ENCODE measurements at regions not wholly inside any gene's neighbourhood (a gene's known extent, or its start where the extent isn't known, plus 50 kb on each side); places are given as distances from the start of the nearest gene placed in this dataset.
A peak's percentile ranks its signal among the peaks of the same experiment; 100 is the strongest.
"Not testable (repeated sequence)": the region's sequence is repeated elsewhere in the genome, so short reads cannot be mapped to it uniquely, and the experiment has no call there.

DNA sequence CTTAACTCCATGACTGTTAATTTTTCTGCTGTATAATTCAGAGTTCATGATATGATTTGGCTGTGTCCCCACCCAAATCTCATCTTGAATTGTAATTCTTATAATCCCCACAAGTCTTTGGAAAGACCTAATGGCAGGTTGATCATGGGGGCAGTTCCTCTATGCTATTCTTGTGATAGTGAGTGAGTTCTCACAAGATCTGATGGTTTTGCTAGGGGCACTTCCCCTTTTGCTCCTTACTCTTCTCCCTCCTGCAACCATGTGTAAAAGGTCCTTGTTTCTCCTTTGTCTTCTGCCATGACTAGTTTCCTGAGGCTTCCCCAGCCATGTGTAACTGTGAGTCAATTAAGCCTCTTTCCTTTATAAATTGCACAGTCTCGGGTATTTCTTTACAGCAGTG, 1751.9 kb downstream of the ARAP2 start:
- no peak overlapping the region for H3K27ac ChIP-seq (ENCODE audit: low read depth, low read length)

DNA sequence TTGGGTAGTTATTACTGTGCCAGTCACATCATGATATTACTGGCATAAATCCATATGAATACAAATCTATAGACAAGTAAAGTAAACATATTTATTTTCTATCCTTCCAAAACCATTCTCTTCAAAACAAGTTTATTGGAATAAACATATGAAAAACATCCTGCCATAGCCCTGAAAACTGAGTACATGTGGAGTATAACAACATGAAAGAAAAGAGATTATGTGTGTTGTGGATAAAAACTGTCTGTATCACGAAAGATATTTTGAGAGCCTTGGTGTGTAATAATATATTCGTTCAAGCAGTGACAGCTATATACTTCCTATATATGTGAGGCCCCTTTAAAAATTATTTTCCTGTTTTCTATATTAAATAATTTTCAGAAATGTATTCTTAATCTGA, 1742.2 kb downstream of the ARAP2 start:
- no peak overlapping the region for H3K9ac ChIP-seq (ENCODE audit: low read length)
- H3K9me3 ChIP-seq (ENCODE audit: control insufficient read depth, insufficient read depth, low read depth, low read length): peaks cover 16% of the 10 kb centered on the region
- H3K36me3 ChIP-seq (ENCODE audit: control insufficient read depth, insufficient read depth, low read length): no peaks in the 10 kb centered on the region
- no peak overlapping the region for H3K4me3 ChIP-seq (ENCODE audit: low read depth, low read length)
- no peaks in the 10 kb centered on the region for H3K27me3 ChIP-seq (ENCODE audit: control insufficient read depth, insufficient read depth, low read length)
- H3K4me1 ChIP-seq (ENCODE audit: control insufficient read depth, insufficient read depth, low read length): no peaks in the 10 kb centered on the region
- no peak overlapping the region for H3K27ac ChIP-seq (ENCODE audit: low read depth, low read length)

More for the DNA sequence above, 1751.9 kb downstream of the ARAP2 start:
- Histone ChIP-seq H3K36me3 (ENCODE audit: control insufficient read depth, insufficient read depth, low read length) (no peaks in the 10 kb centered on the region), H3K9ac (ENCODE audit: low read length) (no peak overlapping the region), H3K4me3 (ENCODE audit: low read depth, low read length) (no peak overlapping the region), H3K9me3 (ENCODE audit: control insufficient read depth, insufficient read depth, low read depth, low read length) (no peaks in the 10 kb centered on the region), H3K27me3 (ENCODE audit: control insufficient read depth, insufficient read depth, low read length) (no peaks in the 10 kb centered on the region), H3K4me1 (ENCODE audit: control insufficient read depth, insufficient read depth, low read length) (no peaks in the 10 kb centered on the region)

DNA sequence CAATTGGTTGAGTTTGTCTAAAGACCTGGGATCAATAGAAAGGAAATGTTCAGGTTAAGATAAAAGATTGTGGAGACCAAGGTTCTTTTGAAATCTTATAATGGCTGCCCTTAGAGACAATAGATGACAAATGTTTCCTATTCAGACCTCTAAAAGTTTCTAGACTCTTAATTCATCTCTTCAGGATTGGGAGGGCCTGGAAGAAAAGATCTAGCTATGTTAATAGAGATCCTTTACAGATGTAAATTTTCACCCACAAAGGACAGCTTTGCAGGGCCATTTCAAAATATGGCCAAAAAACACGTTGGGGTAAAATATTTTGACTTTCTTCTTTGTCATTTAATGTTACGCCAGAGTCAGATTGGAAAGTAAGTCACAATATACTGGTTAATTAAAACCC, 1739.6 kb downstream of the ARAP2 start:
- H3K27me3 ChIP-seq (ENCODE audit: control insufficient read depth, insufficient read depth, low read length); H3K27ac ChIP-seq (ENCODE audit: low read depth, low read length); H3K4me3 ChIP-seq (ENCODE audit: low read depth, low read length); H3K36me3 ChIP-seq (ENCODE audit: control insufficient read depth, insufficient read depth, low read length); H3K9ac ChIP-seq (ENCODE audit: low read length); H3K4me1 ChIP-seq (ENCODE audit: control insufficient read depth, insufficient read depth, low read length): not testable (repeated sequence)
- peaks cover 36% of the 10 kb centered on the region for H3K9me3 ChIP-seq (ENCODE audit: control insufficient read depth, insufficient read depth, low read depth, low read length)

DNA sequence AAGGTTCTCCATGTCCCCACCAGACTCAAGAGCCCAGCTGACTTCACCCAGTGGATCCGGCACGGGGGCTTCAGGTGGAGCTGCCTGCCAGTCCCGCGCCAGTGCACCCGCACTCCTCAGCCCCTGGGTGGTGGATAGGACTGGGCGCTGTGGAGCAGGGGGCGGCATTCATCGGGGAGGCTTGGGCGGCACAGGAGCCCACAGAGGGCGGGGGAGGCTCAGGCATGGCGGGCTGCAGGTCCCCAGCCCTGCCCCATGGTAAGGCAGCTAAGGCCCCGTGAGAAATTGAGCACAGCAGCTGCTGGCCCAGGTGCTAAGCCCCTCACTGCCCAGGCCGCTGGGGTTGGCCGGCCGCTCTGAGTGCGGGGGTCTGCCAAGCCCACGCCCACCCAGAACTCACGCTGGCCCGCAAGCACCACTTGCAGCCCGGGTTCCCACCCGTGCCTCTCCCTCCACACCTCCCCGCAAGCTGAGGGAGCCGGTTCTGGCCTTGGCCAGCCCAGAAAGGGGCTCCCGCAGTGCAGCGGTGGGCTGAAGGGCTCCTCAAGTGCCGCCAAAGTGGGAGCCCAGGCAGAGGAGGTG, 1737.7 kb downstream of the ARAP2 start:
- H3K36me3 ChIP-seq (ENCODE audit: control insufficient read depth, insufficient read depth, low read length); H3K4me3 ChIP-seq (ENCODE audit: low read depth, low read length); H3K9ac ChIP-seq (ENCODE audit: low read length); H3K27ac ChIP-seq (ENCODE audit: low read depth, low read length); H3K27me3 ChIP-seq (ENCODE audit: control insufficient read depth, insufficient read depth, low read length); H3K4me1 ChIP-seq (ENCODE audit: control insufficient read depth, insufficient read depth, low read length): not testable (repeated sequence)
- H3K9me3 ChIP-seq (ENCODE audit: control insufficient read depth, insufficient read depth, low read depth, low read length): peaks cover 40% of the 10 kb centered on the region

DNA sequence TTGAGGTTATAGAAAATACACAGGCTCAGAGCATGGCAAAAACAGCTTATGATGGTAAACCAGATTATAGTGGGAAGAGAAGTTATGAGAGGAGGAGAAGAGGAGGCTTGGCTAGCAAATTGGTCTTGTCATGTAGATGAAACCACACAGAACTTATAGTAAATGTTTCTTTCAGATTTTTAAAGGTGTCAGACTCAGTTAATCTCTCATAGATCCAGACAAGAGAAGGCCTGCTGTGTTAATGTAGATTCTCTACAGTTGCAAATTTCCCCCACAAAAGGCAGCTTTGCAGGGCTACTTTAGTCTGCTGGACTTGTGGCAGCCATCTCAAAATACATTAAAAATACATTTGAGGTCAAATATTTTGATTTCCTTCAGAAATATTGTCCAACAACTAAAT, 1731.7 kb downstream of the ARAP2 start:
- H3K27ac ChIP-seq (ENCODE audit: low read depth, low read length): peak overlapping the region; percentile 62
- no peaks in the 10 kb centered on the region for H3K36me3 ChIP-seq (ENCODE audit: control insufficient read depth, insufficient read depth, low read length)
- H3K9me3 ChIP-seq (ENCODE audit: control insufficient read depth, insufficient read depth, low read depth, low read length): peaks cover 28% of the 10 kb centered on the region
- no peak overlapping the region for H3K9ac ChIP-seq (ENCODE audit: low read length)
- H3K4me1 ChIP-seq (ENCODE audit: control insufficient read depth, insufficient read depth, low read length): peaks cover 16% of the 10 kb centered on the region; the same call in 1 of the 2 replicates
- no peaks in the 10 kb centered on the region for H3K27me3 ChIP-seq (ENCODE audit: control insufficient read depth, insufficient read depth, low read length)
- H3K4me3 ChIP-seq (ENCODE audit: low read depth, low read length): no peak overlapping the region

DNA sequence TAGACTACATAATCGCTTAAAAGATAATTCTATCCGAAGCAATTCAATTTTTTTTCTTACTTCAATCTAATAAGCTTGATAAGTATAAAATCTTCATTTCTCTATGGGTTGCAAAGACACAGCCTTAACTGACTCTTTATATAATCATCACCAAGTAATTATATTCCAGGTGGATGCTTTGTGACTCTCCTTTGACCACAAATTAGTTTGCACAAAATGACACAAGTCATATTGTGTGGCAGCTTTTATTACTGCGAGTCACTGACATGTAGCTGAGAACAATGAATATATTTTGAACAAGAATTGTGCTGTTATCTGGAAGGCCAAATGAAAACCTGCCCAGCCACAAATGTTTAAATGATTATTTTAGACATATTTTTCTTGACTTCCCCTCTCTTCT, 1727.8 kb downstream of the ARAP2 start:
- H3K9ac ChIP-seq (ENCODE audit: low read length): no peak overlapping the region
- H3K4me1 ChIP-seq (ENCODE audit: control insufficient read depth, insufficient read depth, low read length): peaks cover 16% of the 10 kb centered on the region; the same call in 1 of the 2 replicates
- no peak overlapping the region for H3K4me3 ChIP-seq (ENCODE audit: low read depth, low read length)
- H3K27ac ChIP-seq (ENCODE audit: low read depth, low read length): no peak overlapping the region
- peaks cover 9% of the 10 kb centered on the region for H3K9me3 ChIP-seq (ENCODE audit: control insufficient read depth, insufficient read depth, low read depth, low read length)
- H3K27me3 ChIP-seq (ENCODE audit: control insufficient read depth, insufficient read depth, low read length): no peaks in the 10 kb centered on the region
- H3K36me3 ChIP-seq (ENCODE audit: control insufficient read depth, insufficient read depth, low read length): no peaks in the 10 kb centered on the region

DNA sequence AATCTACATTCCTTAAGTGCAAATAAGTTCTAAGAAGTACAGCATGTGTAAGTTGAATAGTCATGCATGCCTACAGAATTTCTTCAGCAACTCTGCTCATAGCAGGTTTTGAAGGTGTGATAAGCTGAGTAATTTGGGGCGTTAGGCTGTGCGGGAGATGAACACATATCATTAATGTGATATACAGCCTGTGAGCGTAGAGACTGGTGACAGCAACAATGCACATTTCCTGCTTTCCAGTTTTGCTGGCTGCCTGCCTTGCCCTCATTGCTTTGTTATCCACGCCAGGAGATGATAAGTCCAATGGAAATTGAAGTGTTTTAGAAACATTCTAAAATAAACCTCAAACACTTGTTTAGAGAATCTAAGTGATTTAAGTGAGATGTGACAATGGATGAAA, 1709.4 kb downstream of the ARAP2 start:
- Histone ChIP-seq H3K27me3 (ENCODE audit: control insufficient read depth, insufficient read depth, low read length) (no peaks in the 10 kb centered on the region), H3K4me3 (ENCODE audit: low read depth, low read length) (no peak overlapping the region), H3K9me3 (ENCODE audit: control insufficient read depth, insufficient read depth, low read depth, low read length) (no peaks in the 10 kb centered on the region), H3K27ac (ENCODE audit: low read depth, low read length) (no peak overlapping the region), H3K9ac (ENCODE audit: low read length) (no peak overlapping the region), H3K36me3 (ENCODE audit: control insufficient read depth, insufficient read depth, low read length) (no peaks in the 10 kb centered on the region), H3K4me1 (ENCODE audit: control insufficient read depth, insufficient read depth, low read length) (no peaks in the 10 kb centered on the region)

DNA sequence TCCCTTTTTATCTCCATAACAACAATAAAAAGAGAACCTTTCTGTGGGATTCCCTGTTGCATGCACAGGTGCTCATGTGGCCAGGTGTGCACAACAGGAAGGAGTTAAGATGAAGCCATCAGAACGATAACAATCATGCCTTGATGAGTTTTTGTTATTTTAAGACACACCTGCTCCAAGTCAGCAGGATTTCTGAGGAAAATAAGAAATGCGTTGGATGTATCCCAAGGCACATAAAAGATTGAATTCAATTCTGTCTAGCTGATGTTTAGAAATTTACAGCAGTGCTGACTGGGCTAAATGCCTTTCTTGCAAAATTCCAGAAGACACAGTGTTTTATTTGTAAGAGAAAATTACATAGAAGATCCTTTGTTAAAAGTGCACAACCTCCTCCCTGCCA, 1678.2 kb downstream of the ARAP2 start:
- H3K27me3 ChIP-seq (ENCODE audit: control insufficient read depth, insufficient read depth, low read length): no peaks in the 10 kb centered on the region
- H3K4me1 ChIP-seq (ENCODE audit: control insufficient read depth, insufficient read depth, low read length): no peaks in the 10 kb centered on the region
- H3K27ac ChIP-seq (ENCODE audit: low read depth, low read length): no peak overlapping the region
- no peaks in the 10 kb centered on the region for H3K36me3 ChIP-seq (ENCODE audit: control insufficient read depth, insufficient read depth, low read length)
- no peak overlapping the region for H3K9ac ChIP-seq (ENCODE audit: low read length)
- H3K4me3 ChIP-seq (ENCODE audit: low read depth, low read length): no peak overlapping the region
- H3K9me3 ChIP-seq (ENCODE audit: control insufficient read depth, insufficient read depth, low read depth, low read length): no peaks in the 10 kb centered on the region

DNA sequence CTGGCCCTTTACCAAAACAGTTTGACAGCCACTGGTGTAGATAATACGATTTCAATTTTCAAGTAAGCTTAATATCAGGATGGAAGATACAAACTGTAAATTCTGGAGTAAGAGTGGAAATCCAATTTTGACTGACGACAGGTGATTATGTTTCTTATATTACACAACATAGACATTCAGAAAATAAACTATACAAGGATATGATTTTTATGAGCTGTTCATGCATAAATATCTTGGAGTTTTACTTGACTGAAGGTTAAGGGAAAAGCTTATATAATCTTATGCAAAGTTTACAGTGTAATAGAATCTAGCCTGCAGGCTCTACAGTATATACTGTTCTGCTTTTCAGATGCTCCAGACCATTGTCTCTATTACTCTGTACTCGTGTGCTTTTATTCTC, 1672.3 kb downstream of the ARAP2 start:
- Histone ChIP-seq H3K9me3 (ENCODE audit: control insufficient read depth, insufficient read depth, low read depth, low read length) (no peaks in the 10 kb centered on the region), H3K4me3 (ENCODE audit: low read depth, low read length) (no peak overlapping the region), H3K9ac (ENCODE audit: low read length) (no peak overlapping the region), H3K27me3 (ENCODE audit: control insufficient read depth, insufficient read depth, low read length) (no peaks in the 10 kb centered on the region), H3K4me1 (ENCODE audit: control insufficient read depth, insufficient read depth, low read length) (no peaks in the 10 kb centered on the region; the same call in 1 of the 2 replicates), H3K27ac (ENCODE audit: low read depth, low read length) (no peak overlapping the region), H3K36me3 (ENCODE audit: control insufficient read depth, insufficient read depth, low read length) (no peaks in the 10 kb centered on the region)

DNA sequence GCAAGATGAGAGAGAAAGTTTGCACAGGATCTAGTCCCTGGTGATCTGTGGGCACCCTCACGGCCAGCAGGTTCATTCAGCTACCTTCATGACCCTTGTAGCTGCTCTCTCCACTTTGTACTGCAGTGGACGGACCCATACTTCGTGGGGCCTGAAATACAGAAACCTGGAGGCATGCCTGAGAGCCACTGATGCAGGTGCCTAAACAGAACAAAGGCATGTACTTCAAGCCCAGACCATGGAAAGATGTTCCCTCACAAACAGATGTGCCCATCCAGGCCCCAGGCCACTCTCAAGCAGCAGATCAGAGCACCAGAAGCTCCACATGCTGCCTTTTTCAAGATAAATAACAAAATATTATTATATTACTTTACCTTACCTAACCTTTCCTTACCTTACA, 1629.0 kb downstream of the ARAP2 start:
- Histone ChIP-seq H3K9ac (ENCODE audit: low read length) (no peak overlapping the region), H3K36me3 (ENCODE audit: control insufficient read depth, insufficient read depth, low read length) (no peaks in the 10 kb centered on the region), H3K9me3 (ENCODE audit: control insufficient read depth, insufficient read depth, low read depth, low read length) (no peaks in the 10 kb centered on the region), H3K27me3 (ENCODE audit: control insufficient read depth, insufficient read depth, low read length) (no peaks in the 10 kb centered on the region), H3K4me3 (ENCODE audit: low read depth, low read length) (no peak overlapping the region), H3K27ac (ENCODE audit: low read depth, low read length) (no peak overlapping the region), H3K4me1 (ENCODE audit: control insufficient read depth, insufficient read depth, low read length) (no peaks in the 10 kb centered on the region; the same call in 1 of the 2 replicates)

DNA sequence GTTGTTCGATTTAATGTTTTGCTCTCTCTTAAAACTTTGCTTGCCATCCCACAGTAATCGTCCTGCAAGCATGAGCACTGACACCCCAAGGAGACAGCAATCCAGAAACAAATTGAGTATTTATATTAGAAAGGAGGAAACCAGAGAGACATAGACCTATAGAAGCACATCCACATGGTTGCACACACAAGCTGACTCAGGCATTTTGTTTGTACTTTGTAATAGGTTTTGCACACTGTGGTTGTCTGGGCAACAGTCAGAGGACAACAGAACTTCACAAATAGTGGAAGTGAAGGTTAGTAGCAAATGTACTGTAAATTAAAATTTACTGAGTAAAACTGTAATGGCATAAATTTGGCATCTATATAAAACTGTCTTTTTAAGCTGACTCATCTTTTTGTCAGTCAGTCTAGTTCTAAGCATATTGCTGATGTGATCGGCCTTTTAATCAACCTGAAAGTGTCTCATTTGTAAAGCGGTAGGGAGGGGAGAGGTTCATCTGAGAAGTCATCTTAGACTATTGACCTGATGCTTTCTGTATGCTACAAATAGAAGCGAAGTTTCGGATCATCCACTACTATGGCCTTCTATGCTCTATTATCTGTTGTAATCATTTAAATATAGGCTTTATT, 1624.7 kb downstream of the ARAP2 start:
- no peaks in the 10 kb centered on the region for H3K27me3 ChIP-seq (ENCODE audit: control insufficient read depth, insufficient read depth, low read length)
- H3K27ac ChIP-seq (ENCODE audit: low read depth, low read length): no peak overlapping the region
- no peaks in the 10 kb centered on the region for H3K36me3 ChIP-seq (ENCODE audit: control insufficient read depth, insufficient read depth, low read length)
- no peak overlapping the region for H3K4me3 ChIP-seq (ENCODE audit: low read depth, low read length)
- no peak overlapping the region for H3K9ac ChIP-seq (ENCODE audit: low read length)
- H3K9me3 ChIP-seq (ENCODE audit: control insufficient read depth, insufficient read depth, low read depth, low read length): no peaks in the 10 kb centered on the region
- no peaks in the 10 kb centered on the region; the same call in 1 of the 2 replicates for H3K4me1 ChIP-seq (ENCODE audit: control insufficient read depth, insufficient read depth, low read length)
